Progenitor cell of endocrine pancreas (in vitro differentiated cells): ENCODE measurements at regions not wholly inside any gene's neighbourhood (a gene's known extent, or its start where the extent isn't known, plus 50 kb on each side); places are given as distances from the start of the nearest gene placed in this dataset.

ENCODE experiments used
- DNase-seq: peaks from one replicate; pipeline ENCODE4 v3.0.0; 2021; ENCODE audit warnings: low spot score; ENCODE audit not compliant: unreplicated experiment
- H3K27ac Mint-ChIP-seq: 2 replicates; pipeline ENCODE4 v1.8.0; 2021; ENCODE audit warnings: mild to moderate bottlenecking, moderate library complexity, mixed read lengths
- H3K27me3 Mint-ChIP-seq: 2 replicates; pipeline ENCODE4 v1.8.0; 2021; ENCODE audit warnings: mixed read lengths
- H3K36me3 Mint-ChIP-seq: 2 replicates; pipeline ENCODE4 v1.8.0; 2022; ENCODE audit warnings: mixed read lengths; ENCODE audit not compliant: insufficient read depth
- H3K4me1 Mint-ChIP-seq: 2 replicates; pipeline ENCODE4 v1.8.0; 2021; ENCODE audit warnings: low read depth, mixed read lengths
- H3K4me3 Mint-ChIP-seq: 2 replicates; pipeline ENCODE4 v1.8.0; 2021; ENCODE audit warnings: low read depth, mild to moderate bottlenecking, moderate library complexity, mixed read lengths
- H3K9me3 Mint-ChIP-seq: 2 replicates; pipeline ENCODE4 v1.8.0; 2021; ENCODE audit warnings: low read depth, mixed read lengths
- TF ChIP-seq, protein P1 (sequence below): fragments of 200-600 bp; sonication (generic); IDR thresholded peaks from one replicate; pipeline ENCODE4 v1.5.0; 2021; ENCODE audit warnings: antibody characterized with exemption, mild to moderate bottlenecking; ENCODE audit not compliant: unreplicated experiment

DNA sequence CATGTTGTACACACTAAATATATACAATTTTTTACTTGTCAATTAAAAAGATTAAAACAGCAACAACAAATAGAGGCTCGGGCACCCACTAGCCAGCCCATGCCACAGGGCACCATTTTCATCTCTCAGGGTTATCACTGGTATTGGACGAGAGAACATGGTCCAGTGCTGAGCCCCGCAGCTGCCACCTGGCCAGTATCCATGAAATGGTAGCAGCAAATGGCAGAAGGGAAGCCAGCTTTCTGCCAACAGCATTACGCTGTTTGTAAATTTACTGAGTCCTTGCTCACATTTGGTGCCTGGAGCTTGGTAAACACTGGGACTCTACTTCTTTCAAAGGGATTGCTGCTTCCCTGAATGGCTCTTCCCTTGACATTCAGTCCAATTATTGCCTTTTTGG, 87.9 kb upstream of the WASF3 start:
- TF ChIP-seq, protein P1, sequence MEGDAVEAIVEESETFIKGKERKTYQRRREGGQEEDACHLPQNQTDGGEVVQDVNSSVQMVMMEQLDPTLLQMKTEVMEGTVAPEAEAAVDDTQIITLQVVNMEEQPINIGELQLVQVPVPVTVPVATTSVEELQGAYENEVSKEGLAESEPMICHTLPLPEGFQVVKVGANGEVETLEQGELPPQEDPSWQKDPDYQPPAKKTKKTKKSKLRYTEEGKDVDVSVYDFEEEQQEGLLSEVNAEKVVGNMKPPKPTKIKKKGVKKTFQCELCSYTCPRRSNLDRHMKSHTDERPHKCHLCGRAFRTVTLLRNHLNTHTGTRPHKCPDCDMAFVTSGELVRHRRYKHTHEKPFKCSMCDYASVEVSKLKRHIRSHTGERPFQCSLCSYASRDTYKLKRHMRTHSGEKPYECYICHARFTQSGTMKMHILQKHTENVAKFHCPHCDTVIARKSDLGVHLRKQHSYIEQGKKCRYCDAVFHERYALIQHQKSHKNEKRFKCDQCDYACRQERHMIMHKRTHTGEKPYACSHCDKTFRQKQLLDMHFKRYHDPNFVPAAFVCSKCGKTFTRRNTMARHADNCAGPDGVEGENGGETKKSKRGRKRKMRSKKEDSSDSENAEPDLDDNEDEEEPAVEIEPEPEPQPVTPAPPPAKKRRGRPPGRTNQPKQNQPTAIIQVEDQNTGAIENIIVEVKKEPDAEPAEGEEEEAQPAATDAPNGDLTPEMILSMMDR, result no peak
- Mint-ChIP-seq H3K4me3 (no peak overlapping the region), H3K36me3 (no peaks in the 10 kb centered on the region), H3K27ac (no peak overlapping the region), H3K4me1 (peaks cover 11% of the 10 kb centered on the region), H3K27me3 (peaks cover under 1% of the 10 kb centered on the region), H3K9me3 (no peaks in the 10 kb centered on the region)
- no peak for DNase-seq

DNA sequence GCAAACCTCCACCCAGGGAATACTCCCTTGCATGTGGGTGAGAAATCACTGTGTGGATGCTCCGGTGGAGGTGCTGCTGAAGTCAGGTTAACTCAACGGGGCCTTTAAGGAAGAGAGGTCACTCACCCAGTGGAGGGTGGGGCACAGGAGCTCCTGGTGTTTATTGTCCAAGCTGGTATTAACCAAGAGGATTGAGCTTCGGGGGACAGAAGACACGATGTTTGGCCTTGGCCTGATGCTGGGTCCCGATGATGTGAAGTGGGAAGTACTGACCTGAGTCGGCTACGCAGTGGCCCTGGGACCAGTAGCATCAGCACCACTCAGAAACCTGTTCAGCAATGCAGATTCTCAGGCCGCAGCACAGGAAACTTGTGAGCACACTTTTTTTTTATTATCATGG, 85.7 kb upstream of the WASF3 start:
- Mint-ChIP-seq H3K4me1 (peaks cover 26% of the 10 kb centered on the region), H3K36me3 (no peaks in the 10 kb centered on the region), H3K27ac (no peak overlapping the region), H3K4me3 (no peak overlapping the region), H3K9me3 (no peaks in the 10 kb centered on the region), H3K27me3 (no peaks in the 10 kb centered on the region)
- TF ChIP-seq, protein P1, result no peak
- peak; percentile 2 for DNase-seq

DNA sequence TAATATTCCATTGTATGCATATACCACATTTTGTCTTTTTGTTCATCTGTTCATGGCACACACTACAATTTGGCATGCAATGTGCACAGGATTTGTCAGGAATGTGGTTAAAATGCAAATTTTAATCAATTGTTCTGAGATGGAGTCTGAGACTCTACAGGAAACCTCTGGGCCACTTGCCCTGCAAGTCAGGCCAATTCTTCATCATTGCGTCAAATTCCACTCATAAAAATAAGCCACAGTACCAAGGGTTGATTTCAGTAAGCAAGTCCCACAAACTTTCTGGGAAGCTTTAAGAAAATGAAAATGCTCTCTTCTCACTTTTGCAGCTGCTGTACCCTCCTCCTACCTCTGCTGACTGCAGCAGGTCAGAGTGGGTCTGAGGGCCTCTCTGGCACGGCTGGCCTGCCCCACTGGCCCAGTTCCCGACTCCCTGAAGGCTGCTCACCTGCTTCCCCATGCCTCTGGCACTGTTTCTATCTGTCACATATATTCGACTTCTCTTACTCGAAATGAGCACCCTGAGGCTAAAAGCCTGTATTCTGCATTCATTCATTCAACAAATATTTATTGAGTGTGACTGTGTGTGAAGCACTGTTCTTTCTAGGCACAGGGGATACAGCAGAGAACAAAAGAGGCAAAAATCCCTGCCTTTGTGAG, 83.8 kb upstream of the WASF3 start:
- DNase-seq, result no peak
- no peaks in the 10 kb centered on the region for H3K36me3 Mint-ChIP-seq
- TF ChIP-seq, protein P1, result no peak

DNA sequence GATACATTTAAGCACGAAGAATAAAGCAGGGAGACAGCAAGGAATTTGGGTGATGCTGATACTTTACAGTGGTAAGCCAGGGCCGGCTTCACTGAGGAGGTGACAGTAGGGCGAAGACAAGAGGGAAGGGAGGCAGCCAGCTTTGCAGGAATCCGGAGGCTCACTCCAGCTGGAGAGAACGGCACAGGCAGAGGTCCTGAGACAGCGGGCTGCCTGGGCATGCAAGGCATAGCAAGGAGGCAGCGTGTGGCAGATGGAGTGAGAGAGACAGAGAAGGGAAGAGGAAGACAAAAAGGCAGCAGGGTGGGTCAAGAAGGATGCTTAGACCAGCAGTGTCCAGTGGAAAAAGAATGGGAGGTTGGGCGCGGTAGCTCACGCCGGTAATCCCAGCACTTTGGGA, 83.2 kb upstream of the WASF3 start:
- Mint-ChIP-seq H3K9me3 (no peaks in the 10 kb centered on the region), H3K4me3 (no peak overlapping the region), H3K4me1 (peaks cover 28% of the 10 kb centered on the region), H3K27me3 (no peaks in the 10 kb centered on the region), H3K27ac (peak overlapping the region; percentile 43), H3K36me3 (no peaks in the 10 kb centered on the region)
- no peak for DNase-seq
- TF ChIP-seq, protein P1, result no peak

More for the DNA sequence above, 83.8 kb upstream of the WASF3 start:
- H3K4me1 Mint-ChIP-seq, result peaks cover 28% of the 10 kb centered on the region
- H3K27me3 Mint-ChIP-seq, result no peaks in the 10 kb centered on the region
- H3K9me3 Mint-ChIP-seq, result no peaks in the 10 kb centered on the region
- H3K4me3 Mint-ChIP-seq, result no peak overlapping the region
- H3K27ac Mint-ChIP-seq, result peak overlapping the region; percentile 43

DNA sequence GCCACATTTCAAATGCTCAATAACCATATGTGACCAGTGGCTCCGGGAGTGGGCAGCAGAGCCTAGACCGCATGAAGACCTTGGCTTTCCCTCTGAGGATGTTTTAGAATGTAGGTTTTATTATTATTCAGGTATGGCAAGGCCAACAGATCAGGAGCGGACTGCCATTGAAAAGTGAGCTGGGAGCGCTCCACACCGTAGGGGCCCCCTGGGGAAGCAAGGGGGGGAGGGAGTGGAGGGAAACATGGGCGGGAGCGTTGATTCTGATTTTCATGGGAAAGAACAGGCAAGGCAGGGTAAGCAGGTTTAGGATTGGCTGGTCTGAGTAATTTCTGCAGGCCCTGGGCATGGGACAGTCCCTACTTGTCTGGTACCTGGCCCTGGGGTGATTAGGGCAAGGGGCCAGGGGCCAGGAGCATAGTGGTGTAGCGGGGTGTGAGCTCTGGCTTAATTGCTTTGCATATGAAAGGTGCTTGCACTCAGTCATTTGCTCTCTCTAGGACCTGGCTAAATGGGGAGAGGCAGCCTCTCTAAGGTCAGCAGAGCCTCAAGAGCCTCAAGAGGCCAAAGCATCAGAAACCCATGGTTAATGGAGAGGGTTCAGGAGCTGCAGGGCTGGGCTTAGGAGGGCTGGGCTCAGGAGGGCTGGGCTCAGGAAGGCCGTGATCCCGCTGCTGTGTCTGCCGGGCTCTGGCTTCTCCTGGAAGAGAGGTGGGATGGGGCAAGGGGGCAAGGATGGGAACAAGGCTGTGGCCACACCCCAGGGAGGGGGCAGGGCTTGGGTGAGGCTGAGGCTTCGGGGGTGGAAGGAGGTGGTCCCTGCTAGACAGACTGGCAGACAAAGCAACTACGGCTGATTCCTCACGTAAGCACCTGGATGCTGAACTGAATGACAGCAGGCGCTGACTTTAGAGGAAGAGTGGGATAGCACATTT, 82.0 kb upstream of the WASF3 start:
- TF ChIP-seq, protein P1, result no peak
- Mint-ChIP-seq H3K4me3 (peak overlapping the region; percentile 36), H3K9me3 (no peaks in the 10 kb centered on the region), H3K4me1 (peaks cover 28% of the 10 kb centered on the region), H3K36me3 (no peaks in the 10 kb centered on the region), H3K27ac (peak overlapping the region; percentile 41), H3K27me3 (no peaks in the 10 kb centered on the region)
- DNase-seq, result no peak
